ENCODE measurements at regions not wholly inside any gene's neighbourhood (a gene's known extent, or its start where the extent isn't known, plus 50 kb on each side); places are given as distances from the start of the nearest gene placed in this dataset.

DNA sequence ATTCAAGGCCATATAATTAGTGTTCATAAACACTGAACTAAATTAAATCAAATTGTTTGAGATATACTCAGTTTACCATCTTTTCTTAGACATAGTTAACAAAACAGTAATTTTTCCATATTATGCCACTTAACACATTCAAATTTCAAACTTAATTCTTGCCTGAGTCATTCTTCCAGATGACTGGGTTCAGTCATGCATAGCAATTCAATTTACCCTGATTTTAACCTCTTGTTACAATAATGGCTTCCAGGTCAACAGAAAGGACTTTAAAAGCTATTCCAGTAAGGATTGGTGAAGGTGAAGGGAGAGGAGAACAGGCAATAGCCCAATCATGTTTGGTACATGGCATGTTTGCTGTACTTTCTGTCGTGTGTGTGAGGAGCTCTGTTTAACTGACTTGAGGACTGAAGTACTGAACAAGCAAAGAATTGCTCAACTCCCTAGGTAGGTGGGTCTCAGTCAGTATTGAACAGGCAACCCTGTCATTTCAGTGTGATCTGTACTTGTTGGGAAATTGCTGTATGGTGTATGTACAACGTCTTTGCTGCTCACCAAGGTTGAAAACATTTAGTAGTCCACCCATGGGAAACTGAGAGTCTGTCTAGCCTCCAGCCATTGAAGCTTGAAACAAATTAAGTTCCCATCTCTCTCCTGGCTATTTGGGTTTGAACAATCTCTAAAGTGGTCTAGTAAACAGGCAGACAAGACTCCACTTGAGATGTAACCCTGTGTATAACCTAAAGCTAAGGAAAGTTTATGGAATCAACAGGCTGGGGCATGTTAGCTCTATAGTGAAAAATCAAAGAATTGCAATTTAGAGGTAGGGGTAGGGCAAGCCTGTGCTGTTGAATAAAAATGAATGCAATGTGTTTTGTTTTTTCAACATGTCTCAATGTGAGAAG is 327.2 kb downstream of the BTG1 start:
- no peak for DNase-seq (ENCODE audit: extremely low read depth, low read depth)

DNA sequence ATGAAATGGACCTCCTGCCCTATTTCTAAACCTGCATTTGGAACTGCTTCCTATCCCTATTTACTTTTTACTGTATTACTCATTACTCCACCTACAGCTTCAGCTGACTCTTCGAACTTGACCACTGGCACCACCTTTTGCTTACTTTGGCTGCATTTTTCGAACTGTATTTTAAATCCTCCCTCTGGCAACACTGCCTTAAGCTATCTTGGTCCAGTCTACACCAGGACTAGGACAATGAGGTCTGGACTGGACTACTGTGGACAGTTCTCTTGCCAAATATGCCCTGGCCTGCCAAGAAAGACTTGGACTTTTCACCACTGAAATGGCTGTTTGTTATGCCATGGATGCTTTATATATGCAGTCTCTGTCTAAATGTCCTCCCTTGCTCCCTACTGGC is 328.1 kb downstream of the BTG1 start:
- no peak for DNase-seq (ENCODE audit: extremely low read depth, low read depth)

DNA sequence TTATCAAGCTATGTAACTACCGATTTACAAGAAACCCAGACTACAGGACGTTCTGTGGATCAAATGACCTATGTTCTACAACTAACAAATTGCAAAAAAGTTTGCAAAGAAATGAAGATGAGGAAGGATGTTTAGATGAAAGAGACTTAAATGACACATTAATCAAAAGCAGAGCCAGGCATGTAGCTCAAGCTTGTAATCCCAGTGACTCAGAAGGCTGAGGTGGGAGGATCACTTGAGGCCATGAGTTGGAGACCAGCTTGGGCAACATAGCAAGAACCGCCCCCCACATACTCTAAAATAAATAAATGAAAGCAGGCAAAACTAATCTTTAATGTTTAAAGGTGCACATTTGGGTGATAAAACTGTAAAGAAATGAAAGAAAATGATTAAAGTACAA is 331.9 kb downstream of the BTG1 start:
- no peak for DNase-seq (ENCODE audit: extremely low read depth, low read depth)

DNA sequence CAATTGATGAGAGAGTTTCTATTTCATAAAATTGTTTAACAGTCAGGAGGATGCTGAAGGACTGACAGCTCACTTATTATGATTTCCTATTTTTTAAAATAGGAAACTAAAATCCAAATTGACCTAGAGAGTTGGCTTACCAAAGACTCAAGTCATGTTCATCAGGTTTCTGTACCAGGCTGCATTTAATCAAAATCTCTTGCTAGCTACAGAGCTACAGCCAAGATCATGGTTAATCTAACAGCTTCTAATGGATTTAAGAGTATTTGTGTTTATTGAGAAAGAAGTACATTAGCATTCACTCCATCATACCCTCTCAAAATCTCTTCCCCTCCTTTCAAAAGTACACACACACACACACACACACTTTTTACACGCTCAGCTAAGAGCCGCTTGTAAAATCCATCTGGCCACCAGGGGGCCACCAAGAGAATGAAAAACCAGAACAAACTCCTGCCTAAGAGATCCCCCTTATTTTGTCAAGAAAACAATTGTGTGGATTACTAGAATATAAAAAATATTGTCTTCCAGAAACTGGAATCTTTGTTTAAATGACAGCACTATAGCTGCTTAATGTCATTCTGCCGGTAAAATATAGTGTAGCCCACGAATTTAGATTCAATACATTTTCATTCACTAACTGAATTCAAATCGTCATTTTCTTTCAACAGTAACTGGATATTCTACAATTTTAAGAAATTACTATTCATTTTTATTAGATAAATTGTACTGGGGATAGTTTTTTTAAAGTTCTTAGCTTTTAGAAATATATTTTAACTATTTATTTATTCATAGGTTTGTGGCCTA is 334.0 kb downstream of the BTG1 start:
- DNase-seq (ENCODE audit: extremely low read depth, low read depth), result peak; percentile 51

DNA sequence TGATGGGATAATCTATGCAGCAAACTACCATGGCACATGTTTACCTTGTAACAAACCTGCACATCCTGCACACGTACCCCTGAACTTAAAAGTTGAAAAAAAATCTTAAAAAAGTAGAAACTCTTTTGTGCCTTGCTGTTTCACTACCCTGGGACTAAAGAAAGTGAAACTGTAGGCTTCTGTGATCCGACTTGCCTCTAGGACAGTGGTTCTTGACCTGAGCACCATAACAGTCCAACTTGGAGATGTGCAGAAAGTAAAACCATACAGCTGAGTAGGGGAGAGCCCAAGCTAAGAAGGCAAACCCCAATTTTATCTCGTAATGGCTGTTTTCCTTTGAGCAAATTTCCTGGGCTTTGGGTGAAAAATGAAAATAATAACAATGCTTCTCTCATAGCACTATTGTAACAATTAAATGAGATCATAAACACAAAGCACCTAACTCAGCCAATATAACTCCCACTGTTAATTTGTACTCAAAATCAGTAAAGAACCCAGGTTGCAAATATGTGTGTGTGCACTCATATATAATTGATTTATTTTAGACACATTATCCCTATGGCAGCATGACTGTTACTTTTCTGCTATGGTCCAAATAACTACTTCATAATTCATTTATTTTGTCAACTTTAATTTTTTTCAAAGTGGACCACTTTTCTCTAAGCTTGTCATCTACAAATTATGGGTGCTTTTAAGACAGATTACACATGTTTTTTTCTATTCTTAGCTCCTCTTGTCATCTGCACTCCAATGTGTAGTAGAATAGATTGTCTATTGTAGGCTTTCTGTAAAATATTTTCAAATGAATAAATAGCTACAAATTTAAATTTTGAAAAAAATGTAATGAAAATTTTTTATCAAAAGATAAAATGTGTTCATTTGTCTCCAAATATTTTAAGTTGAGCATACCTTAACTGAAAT is 334.9 kb downstream of the BTG1 start:
- DNase-seq (ENCODE audit: extremely low read depth, low read depth), result no peak

DNA sequence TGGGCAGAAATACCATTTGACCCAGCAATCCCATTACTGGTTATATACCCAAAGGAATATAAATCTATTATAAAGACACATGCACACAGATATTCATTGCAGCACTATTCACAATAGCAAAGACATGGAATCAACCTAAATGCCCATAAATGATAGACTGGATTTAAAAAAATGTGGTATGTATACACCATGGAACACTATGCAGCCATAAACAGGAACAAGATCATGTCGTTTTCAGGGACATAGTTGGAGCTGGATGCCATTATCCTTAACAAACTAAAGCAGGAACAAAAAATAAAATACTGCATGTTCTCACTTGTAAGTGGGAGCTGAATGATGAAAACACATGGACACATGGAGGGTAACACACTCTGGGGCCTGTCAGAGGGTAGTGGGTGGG is 335.6 kb downstream of the BTG1 start:
- DNase-seq (ENCODE audit: extremely low read depth, low read depth), result no peak

DNA sequence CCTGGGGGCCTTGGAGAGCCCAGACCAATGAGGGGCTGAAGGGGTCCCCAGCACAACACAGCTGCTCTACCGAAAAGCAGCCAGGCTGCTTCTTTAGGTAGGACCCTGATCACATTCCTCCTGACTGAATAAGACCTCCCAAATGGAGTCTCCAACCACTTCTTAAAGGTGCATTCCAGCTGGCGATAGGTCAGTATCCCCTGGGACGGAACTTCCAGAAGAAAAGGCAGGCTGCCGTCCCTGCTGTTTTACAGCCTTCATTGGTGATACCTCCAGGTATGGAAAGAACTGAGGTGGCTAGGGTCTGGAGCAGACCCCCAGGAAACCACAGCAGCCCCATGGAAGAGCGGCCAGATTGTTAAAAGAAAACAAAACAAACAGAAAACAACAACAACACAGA is 340.6 kb downstream of the BTG1 start:
- no peak for DNase-seq (ENCODE audit: extremely low read depth, low read depth)

DNA sequence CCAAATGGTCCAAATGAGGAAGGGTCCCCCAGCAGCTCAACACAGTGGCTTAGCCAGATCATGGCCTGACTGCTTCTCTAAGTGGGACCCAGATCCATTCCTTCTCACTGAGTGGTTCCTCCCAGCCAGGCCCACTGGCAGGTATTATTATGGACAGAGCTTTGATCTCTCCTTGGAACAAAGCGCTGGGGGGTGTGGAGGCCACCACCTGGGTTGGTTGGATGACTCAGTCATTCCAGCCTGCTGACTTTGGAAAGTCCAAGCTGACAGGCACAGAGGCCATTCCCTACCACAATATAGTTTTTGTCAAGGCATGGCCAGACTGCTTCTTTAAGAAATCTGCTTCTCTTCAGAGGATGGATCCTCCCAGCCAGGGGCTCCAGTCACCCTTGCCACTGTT is 341.1 kb downstream of the BTG1 start:
- no peak for DNase-seq (ENCODE audit: extremely low read depth, low read depth)

DNA sequence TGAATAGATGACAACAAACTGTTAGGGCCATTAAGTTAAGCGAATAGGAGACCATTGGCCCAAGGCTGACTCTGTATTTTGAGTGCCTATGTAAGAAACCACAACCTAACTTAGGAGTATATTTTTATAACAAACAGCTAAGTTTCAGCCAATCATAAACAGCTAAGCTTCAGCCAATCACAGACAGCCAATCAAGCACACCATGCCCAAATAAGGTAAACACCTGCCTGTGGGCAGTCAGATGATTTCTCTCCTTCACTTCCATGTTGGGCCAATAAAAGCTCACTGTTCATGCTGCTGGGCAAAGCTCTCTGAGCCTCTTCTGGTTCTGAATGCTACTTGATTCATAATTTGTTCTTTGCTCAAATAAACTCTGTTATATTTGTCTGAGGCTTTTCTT is 344.6 kb downstream of the BTG1 start:
- no peak for DNase-seq (ENCODE audit: extremely low read depth, low read depth)

DNA sequence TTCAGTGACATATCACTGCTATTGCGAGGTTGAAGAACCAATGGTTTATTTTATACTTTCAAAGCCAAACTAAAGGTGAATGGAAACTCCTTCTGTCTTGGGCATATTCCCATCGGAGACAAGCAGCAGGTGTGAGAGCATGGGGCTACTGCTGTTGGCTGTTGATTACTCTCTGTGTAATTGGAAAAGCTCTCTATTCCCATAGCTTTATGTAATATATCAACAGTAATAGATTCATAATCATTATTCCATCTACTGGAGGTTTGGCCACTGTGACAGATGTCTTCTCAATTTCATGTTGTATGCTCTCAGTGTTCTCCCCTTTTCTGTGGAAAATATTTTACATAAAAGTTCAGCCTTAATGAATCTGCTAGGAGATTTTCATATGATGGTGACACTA is 352.0 kb downstream of the BTG1 start:
- no peak for DNase-seq (ENCODE audit: extremely low read depth, low read depth)

DNA sequence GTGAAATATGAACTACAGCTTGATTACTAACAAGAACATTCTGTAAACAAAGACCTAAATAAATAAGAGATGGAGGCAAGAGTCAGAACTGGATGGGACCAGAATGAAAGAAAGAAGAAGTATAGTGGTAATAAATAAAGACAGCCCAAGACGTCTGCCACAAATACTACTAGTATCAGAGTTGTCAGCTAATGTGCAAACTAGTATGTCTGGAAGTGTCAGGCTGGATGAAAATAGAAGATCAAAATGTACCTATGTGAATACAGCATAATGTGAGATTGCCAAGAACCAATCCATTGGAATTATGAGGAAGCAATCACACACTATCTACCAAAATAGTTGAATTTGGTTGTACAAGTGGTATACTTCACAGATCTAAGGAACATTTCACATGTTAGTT is 353.0 kb downstream of the BTG1 start:
- no peak for DNase-seq (ENCODE audit: extremely low read depth, low read depth)

DNA sequence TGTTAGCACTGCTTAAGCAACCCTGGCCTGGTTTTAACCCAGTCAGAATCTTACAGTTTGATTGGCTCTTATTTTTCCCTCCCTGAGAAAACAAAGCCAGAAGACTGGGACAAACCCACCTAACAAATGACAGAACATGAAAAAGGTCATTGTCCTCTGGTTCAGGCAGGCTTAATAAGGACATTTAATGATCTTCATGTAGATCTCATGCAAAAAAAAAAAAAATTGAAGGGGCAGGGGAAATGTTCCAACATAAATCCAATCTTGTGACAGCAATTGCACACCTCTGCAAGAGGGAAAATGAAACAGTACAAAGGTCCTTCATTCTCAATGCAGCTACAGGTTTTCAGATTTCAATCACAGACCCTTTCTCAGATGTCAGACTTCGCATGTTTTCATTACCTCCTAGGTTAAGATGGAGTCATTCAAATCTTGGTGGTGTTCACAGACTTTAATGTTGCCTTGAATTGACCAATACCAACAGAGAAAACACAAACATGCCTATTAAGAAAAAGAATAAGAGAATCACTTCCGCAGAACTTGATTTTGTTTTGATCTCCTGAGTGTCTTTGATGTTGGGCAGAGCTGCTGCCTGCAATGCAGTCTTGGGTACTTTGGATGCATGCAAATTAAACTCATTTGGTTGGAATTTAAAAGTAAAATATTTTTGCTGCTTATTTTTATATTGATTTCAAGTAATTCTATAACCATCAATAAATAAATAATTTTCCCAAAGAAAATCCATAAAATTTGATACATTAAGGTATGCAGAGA is 359.0 kb downstream of the BTG1 start:
- DNase-seq (ENCODE audit: extremely low read depth, low read depth), result no peak

DNA sequence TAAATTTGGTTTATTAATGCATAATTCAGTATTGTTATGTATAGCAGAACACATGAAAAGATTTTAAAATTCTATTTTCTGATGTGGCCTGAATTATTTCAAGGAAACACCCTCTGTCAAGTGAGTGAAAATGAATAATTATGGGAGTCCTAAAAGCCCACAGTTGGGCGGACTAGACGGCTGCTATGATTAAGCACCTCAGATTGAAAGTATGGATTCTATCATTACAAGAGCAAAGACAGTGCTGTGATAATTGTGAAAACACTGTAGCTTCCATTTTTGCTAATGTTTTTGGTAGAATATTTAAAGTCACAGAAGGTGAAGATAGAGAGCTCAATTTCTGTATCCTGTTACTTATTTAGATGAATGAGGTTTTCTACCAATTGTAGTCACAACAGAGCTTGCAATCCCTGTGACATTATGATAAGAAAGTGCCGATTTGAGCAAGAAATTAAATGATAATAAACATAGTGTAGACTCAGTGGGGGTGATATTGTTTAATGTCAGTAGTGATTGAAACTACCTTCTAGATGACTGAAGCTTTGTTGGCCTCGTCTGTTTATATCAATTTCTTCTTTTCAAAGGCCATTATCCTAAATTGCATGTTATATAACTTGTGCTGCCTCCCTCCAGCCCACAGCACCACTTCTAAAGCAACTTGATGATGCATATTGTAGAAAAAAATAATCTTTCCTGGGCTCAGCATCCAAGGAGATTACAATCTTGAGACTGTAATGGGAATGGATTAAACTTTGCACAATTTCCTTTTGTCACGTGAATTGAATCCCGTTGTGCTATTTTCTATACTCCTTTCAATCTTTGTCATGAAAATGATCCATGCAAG is 359.8 kb downstream of the BTG1 start:
- no peak for DNase-seq (ENCODE audit: extremely low read depth, low read depth)

DNA sequence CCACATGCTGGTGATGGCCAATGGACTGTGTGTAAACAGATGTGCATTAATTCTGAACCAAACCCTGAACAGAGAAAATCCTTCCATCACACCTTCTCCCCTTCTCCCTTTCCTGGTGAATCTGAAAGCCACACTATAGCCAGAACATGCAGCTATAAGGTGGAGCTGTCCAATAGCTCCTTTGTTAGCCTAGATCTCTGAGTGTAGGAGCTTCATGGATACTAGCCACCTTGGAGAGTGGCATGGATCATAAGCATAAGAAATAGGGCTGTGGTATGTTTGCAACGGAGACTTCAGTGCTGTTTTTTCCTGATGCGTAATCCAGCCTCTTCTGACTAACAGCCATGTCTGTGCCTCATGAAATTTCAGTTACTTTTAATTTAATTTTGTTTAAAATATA is 364.5 kb downstream of the BTG1 start:
- DNase-seq (ENCODE audit: extremely low read depth, low read depth), result no peak

DNA sequence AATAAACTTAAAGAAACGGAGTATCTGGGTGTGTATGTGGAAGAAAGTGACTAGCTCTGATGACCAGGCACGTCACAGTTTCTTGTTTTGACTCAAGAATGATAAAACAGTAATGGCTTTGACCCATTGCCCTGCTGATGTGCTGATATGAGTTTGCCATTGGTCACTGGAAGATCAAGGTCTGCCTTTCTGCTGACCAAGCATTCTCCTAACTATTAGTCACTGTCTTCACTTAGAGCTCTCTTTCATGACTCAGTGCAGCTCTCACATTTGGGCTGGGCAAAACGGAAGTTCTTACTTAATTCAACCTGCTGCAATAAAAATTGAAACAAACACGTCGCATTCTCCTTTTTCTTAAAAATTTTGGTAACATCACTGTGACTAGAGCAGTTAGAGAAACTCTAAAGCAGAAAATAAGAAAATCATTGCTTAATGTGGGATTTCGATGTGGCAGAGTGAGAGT is 366.7 kb downstream of the BTG1 start:
- peak; percentile 93 for DNase-seq (ENCODE audit: extremely low read depth, low read depth)

DNA sequence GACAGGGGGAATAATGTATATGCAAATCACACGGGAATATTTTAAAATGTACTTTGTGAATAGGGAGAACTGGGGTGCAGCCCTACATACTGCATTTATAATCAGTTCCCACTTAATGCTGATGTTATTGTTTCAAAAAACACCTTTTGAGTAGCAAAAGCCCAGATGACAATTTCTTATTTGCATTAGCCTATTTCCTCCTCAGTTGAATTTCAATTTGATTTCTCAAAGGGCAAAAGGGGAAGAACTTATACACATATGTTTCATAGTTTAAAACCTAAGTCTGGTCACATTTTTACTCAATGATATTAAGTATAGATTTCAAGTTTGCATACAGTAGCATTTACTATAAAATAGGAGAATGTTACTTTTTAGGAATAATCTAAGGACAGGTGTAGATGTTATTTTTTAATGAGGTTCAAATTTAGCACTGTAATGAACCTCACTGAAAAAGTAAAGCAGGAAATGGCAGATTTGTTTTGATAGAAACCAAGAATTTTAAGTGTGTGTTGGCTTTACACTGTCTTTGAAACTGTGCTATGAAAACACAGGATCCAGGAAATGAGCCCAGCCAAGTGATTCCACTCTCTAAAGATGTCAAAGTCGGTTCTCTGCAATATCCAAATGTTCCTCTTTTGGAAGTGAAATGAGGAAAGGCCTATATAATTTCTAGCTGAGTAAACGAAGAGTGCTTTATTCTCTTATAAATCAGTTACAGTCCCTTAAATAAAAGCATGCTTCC is 367.4 kb downstream of the BTG1 start:
- DNase-seq (ENCODE audit: extremely low read depth, low read depth), result no peak

DNA sequence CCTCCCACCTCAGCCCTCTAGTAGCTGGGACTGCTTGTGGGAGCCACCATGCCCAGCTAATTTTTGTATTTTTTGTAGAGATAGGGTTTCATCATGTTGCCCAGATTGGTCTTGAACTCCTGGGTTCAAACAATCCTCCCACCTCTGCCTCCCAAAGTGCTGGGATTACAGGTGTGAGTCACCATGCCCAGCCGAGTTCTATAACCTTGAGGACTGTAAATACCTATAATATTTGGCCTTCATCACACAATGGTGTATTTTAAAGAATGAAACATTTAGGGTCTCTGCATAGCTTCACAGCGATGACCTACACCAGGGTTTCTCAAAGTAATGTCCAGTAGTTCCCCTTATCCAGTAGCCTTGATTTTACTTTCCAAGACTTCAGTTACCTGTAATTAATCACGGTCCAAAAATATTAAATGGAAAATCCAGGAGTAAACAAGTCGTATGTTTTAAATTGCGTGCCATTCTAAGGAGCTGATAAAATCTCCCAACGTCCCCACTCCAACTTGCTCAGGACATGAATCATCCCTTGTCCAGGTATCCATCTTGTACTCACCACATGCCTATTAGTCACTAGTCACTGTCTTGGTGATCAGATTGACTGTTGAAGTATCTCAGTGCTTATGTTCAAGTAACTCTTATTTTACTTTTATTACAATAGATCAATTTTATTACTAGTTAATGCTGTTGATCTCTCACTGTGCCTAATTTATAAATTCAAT is 368.2 kb downstream of the BTG1 start:
- no peak for DNase-seq (ENCODE audit: extremely low read depth, low read depth)

DNA sequence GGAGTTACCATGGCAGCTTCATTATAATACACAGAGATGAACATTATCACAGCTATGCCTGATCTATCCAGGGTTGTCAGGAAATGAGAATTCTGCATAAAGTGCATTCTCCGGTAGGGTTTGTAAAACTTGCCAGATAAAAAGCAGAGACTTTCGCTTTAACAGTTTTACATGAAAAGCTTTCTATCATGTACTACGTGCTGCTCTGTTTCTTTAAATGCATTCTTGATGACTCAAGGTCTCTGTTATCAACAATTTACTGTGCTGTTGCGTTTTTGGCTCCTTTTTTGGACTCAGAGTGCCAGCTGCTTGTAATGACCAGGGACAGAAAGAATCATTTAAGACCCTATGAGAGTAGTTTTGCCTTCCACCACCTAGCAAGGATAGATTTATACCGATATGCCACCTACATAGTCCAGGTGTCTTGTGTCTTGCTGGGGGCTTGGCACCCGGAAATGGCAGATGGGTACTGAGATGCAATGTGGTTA is 371.2 kb downstream of the BTG1 start:
- no peak for DNase-seq (ENCODE audit: extremely low read depth, low read depth)

All from NCI-H460 (cell line).